Stimulated activated CD4-positive, alpha-beta T cell treated with anti-CD3 and anti-CD28 coated beads, Interleukin-1b, Interleukin-23, amount 100 ng/mL, for 48 hours (primary cell): ENCODE measurements at regions not wholly inside any gene's neighbourhood (a gene's known extent, or its start where the extent isn't known, plus 50 kb on each side); places are given as distances from the start of the nearest gene placed in this dataset.
"Not testable (repeated sequence)": the region's sequence is repeated elsewhere in the genome, so short reads cannot be mapped to it uniquely, and the experiment has no call there.

ENCODE experiments used
- DNase-seq: peaks from one replicate; pipeline ENCODE4 v3.0.0-alpha.2; 2020

DNA sequence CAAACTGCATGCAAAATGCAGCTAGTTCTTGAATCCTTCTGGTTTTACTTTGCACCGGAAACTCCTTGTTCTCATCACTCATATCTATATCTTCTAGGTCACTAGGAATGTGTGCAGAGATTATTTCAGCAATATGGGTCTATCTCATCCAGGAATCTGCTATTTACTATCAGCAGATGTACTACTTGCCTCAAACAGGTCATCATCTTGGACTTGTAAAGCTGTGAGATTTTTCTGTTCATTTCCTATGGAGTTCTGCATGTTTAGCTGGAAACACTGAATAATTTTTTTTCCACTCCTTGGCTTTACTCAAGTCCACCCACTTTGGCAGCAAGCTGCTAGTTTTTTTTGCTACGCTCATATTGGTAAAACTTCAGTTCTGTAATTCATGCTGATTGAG lies 334.8 kb downstream of the RPIA start:
- DNase-seq, result not testable (repeated sequence)

DNA sequence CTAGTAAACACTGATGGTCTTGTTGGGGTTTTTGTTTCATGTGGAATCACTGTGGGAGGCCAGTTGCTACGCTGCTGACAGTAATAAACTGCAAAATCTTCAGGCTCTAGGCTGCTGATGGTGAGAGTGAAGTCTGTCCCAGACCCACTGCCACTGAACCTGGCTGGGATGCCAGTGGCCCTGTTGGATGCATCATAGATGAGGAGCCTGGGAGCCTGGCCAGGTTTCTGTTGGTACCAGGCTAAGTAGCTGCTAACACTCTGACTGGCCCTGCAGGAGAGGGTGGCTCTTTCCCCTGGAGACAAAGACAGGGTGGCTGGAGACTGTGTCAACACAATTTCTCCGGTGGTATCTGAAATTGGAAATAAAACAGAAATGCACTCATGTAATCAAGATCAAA lies 335.6 kb downstream of the RPIA start:
- DNase-seq, result not testable (repeated sequence)

DNA sequence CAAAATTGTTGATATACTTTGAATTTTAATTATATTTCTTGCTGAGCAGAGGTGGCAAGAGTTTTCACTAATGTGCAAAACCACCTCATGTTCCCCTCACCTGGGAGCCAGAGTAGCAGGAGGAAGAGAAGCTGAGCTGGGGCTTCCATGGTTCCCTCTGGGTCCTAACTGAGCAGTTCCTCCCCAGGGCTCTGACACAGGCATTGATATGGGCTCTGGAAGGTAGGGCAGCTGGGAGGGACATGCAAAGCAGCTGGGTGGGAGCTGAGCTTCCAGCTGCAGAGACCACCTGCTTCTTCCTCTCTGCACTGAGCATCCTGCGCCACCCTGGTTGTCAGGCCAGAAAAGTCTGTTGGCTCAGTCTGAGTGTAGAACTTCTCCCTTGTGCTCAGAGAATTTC lies 336.1 kb downstream of the RPIA start:
- DNase-seq, result not testable (repeated sequence)

DNA sequence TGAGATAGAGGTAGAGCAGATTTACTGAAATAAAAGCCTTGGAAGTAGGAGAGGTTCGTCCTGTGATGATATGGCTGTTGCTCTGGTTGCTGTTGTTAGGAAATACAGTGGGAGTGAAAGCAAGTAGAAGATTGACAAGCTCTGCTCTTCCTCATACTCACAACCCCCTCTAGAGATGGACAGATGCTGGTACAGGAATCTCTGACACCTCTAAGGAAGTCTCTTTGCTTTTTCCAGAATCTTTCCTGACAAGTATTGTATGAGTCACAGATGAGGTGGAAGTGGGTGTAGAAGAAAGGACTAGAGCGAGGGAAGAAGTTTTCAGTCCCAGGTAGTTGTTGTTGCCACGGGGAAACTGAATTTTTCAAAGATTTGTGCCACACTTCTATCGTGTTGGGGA lies 337.8 kb downstream of the RPIA start:
- not testable (repeated sequence) for DNase-seq

DNA sequence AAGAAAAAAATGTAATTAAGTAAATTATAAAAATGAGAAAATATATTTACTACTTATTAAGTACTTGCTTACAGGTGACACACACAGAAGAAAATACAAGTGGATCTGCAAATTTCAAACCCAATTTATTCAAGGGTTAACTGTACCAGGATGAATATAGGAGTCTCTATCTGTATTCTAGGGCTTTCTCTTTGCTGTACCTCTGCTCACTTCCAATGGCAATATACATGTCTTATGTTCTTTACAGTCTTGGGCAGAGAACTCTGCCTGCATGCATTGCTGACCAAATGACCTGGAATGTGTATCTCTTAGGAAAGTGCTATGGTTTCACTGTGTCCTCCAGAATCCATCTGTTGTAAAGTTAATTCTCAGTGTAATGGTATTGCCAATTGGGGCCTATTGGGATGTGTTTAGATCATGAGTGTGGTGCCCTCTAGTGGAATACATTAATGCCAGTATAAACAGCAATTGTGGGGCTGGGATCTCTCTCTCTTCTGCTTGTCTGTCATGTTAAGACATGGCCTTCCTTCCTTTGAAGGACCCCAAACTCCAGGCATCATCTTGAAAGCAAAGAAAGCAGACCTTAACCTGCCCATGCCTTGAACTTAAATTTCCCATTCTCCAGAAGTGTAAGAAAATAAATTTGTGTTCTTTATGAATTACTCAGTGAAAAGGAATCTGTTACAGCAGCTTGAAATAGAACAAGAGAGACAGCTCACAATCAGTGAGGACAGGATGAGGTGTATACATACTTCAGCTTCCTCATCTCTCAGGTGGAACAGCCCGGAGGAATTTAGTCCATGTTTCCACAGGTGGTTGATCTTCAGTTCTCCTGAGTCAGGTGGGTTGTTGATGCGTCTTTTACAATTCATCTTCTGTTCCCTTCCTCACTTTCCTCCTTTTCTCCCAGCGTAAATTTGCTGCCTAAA lies 356.9 kb downstream of the RPIA start:
- DNase-seq, result not testable (repeated sequence)

DNA sequence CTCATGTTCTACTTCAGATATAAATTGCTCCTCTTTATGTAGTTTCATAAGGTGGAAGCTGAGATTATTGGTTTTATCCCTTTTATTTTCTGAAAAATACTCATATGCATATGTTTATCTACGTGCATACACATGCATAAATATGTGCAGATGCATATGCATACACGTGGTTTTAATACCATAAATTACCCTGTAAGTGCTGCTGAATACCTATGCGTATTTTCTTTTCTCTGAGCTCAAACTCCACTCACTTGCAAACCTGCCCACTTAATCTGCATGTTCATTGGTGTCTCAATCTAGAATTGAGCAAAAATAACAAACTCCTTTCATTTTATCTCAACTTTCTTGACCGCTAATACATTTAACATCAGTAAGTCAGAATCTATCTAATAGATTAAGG lies 367.1 kb downstream of the RPIA start:
- DNase-seq, result not testable (repeated sequence)

DNA sequence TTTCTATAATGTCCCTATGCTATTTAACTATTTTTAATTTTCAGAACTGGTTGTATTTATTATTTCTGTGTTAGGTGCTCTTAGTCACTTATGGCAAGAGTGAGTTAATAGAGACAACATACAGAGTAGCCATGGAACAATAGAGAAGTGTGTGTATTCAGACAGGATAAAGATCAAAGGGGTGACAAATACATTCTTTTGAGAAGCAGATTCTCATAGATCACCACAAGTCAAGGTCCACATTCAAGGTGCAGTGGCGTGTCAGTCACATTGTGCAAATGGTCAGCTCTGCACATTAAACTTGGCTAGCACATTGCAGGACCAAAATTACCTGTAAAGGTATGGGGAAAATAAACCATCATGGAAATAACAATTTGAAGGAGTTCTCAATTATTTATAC lies 369.7 kb downstream of the RPIA start:
- DNase-seq, result not testable (repeated sequence)

DNA sequence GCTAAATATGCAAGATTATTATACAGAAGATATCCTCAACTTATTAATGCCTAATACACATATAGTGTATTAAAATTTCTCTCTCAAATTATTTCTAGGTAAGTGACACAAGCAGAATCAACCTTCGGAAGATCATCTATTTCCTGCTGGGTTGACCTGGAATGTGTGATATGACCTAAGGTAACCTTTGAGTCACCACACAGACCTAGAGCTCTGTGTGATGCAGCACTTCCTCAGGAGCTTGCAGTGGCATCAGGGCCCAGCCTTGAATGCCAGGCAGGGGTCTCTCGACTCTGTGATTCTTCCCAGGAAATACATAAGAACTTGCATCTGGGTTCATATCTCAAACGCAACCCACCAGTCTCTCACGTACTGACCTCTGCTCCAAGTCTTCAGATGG lies 385.3 kb downstream of the RPIA start:
- DNase-seq, result not testable (repeated sequence)

DNA sequence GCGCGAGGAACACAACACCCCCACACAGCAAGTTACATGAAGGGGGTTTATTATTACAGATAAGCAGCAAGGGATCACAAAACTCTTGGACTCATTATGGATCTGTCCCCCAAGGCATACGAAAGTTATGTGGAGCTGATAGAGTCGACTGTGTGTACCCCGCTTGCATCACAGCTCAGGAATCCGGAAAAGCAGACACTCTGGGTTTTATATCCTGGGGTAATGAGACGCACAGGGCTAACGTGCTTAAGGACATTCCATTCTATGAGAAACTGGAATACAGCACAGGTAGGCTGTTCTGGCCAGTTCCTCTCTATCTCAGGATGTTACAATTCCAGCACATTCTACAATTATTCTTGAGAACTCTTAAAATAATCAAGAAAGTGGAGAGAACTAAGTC lies 401.4 kb downstream of the RPIA start:
- DNase-seq, result not testable (repeated sequence)

DNA sequence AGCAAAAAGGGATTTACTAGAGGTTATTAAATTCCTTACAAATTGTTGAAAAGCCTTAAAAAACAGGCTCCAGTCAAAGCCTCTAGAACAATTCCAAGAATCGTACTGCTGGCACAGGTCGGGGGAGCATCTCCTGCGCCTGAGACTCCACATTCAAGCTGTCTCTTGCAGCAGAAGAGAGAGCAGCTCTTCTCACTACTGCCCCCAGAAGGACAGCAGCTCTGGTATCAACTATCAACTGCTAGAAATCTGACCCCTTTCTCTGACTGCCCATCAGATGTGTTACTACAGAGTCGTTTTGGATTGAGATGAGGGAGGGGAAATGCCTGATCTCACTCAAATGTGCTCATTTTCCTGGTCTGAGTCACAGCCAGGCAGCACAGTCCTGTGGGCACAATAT lies 403.6 kb downstream of the RPIA start:
- not testable (repeated sequence) for DNase-seq

DNA sequence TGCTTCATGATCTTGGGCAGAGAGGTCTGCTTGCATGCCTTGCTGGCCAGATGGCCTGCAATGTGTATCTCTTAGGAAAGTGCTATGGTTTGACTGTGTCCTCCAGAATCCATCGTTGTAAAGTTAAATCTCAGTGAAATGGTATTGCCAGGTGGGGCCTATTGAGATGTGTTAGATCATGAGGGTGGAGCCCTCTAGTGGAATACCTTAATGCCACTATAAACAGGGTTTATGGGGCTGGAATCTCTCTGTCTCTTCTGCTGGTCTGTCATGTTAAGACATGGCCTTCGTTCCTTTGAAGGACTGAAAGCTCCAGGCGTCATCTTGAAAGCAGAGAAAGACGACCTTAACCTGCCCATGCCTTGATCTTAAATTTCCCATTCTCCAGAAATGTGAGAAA lies 411.1 kb downstream of the RPIA start:
- not testable (repeated sequence) for DNase-seq

DNA sequence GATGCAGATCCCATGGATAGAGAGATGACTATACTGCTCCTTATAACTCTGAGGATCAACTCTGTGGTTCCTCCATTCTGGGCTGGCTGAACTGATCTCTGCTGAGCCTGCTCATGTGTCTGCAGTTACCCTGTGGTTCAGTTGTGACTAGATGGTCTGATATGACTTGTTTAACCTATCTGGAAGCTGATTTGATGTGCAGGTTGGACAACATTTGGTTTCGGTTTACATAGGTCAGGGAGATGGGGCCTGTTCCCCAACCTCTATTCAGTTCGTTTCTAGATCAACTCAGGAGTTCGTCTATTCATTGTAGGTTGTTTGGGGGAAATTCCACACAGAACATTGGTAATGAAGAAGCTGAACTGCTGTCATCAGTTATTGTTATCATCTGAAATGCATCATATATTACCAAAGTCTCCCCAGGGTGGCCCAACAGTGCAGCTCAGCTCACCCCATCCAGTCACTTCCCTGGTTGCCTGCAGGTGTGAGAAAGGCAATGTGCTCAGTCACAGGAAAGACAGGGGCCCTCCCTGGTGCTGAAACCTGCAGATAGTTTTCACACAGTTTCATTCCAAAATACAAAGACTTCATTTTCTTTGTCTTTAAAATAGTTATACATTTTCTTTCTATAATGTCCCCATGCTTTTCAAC lies 415.0 kb downstream of the RPIA start:
- not testable (repeated sequence) for DNase-seq

DNA sequence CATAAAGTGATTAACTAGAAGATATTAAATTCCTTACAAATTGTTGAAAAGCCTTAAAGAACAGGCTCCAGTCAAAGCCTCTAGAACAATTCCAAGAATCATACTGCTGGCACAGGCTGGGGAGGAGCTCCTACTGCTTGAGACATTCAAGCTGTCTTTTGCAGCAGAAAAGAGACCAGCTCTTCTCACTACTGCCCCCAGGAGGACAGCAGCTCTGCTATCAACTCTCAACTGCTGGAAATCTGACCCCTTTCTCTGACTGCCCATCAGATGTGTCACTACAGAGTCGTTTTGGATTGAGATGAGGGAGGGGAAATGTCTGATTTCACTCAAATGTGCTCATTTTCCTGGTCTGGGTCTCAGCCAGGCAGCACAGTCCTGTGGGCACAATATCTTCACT lies 421.0 kb downstream of the RPIA start:
- not testable (repeated sequence) for DNase-seq

DNA sequence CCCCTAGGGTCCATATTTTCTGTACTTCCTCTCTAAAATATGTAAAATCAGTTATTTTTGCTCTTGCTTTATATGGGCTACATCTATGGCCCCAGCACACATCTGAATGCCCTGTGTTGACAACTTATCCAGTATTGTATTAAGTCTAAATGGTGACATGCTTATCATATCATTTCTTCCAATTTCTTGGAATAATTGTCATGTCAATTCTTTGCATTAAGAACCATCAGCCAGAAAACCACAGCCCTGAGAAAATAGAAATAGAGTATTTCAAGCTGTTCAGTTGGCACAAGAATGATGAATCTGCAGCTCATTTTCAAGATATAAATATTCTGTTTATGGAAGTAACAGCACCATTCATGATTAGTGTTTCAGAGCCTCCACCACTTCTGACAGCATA lies 421.8 kb downstream of the RPIA start:
- not testable (repeated sequence) for DNase-seq

DNA sequence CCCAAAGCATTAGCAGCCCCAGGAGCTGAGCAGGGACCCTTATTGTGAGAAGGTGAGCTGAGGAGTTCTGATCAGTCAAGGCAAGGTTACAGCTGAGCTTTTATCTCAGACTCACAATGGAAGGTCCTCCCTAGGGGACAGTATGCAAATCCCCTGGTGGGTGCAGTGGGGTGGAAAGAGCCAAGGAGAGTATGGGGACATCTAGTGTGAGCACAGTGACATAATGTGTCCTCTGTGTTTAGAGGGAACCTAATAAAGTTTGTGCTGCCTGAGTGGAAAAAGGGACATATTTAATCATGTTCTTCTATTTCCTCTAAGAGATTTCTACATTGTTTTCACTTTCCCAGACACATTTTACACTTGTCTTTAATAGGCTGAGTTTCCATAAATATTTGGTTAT lies 438.0 kb downstream of the RPIA start:
- DNase-seq, result not testable (repeated sequence)

DNA sequence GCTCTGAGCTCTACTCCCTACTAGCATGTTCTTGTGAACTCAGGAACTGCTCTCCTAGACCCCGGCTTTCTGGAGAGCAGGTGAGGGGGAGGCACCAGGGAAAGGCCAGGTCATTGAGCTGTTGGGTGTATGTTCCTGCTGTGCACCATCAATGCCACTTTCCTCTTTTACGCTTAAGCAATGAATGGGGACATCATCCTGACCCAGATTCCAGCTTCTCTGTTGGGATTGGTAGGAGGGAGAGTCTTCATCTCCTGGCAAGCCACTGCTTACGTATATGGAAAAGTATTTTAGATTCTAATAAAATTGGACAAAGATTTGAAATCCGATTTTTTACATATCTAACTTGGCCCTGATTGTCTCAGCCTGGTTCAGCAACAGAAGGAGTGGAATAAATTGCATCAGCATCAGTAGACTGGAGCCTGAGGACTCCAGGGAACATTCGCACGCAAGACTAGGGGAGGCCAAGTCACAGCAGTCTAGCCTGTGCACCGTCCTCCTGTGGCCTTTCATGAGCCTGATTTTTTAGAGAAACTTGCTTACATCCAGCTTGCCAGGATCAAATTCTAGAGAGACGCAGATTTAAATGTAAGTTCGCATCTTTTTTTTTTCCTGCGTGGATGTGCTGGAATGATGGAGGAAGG lies 439.3 kb downstream of the RPIA start:
- DNase-seq, result not testable (repeated sequence)

DNA sequence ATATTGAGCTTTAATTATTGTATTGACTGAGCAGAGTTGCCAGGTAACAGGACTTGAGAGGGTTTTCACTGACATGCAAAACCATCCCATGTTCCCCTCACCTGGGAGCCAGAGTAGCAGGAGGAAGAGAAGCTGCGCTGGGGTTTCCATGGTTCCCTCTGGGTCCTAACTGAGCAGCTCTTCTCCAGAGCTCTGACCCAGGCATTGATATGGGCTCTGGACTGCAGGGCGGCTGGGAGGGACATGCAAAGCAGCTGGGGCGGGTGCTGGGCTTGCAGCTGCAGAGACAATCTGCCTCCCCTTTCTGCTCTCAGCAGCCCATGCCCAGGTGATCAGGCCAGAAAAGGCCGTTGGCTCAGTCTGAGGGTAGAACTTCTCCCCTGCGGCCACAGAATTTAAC lies 451.5 kb downstream of the RPIA start:
- DNase-seq, result not testable (repeated sequence)

DNA sequence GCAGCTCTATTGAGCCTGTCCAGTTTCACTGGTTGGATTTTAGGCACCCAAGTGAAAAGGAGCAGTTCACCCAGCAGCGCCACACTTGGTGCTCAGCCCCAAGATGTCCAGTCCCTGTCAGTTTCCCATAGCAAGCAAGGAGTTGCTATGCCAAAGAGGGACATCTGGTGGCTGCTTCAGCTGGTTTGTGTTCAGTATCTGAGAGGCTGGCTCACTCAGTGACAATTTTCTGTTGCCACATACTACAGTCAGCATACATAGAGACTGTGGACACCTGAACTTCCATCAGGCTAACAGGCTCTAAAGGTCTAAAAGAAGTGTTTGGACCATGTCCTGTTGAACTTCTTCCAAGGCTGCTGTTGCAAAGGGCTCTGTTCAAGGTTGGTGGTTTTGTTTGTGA lies 453.9 kb downstream of the RPIA start:
- not testable (repeated sequence) for DNase-seq

DNA sequence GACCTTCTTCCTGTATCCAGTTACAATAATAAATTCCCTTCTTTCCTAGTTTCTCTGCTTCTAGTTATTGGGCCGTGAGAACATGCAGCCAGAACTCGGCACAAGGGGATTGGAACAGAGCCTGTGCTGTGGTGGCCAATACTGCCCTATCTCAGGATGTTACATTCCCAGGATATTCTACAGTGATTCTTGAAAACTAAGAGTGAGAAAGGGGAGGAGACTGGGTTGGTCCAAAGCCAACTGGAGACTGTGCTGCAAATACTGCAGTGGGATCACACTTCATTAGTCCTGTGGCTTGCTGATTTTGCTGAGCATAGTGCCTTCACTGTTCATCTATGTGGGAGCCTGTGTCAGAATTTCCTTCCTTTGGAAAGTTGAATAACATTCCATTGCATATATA lies 456.8 kb downstream of the RPIA start:
- DNase-seq, result not testable (repeated sequence)

DNA sequence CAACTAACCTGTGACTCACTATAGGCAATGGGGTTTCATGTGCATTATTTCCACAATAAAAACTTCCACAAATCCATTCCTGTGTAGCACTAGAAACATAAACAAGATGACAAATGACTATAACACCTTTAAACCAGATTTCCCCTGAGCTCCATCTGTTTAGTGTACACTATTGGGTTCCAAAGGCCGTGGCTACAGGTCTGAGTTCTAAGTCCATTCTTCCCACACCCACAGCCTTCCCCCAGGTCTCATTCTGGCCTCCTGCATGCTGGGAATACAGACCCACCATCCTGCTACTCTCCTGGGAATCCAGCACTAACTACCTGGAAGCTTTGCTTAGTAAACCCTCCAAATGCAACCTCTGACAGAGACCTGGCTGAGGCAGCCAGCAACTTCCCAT lies 460.2 kb downstream of the RPIA start:
- DNase-seq, result not testable (repeated sequence)

DNA sequence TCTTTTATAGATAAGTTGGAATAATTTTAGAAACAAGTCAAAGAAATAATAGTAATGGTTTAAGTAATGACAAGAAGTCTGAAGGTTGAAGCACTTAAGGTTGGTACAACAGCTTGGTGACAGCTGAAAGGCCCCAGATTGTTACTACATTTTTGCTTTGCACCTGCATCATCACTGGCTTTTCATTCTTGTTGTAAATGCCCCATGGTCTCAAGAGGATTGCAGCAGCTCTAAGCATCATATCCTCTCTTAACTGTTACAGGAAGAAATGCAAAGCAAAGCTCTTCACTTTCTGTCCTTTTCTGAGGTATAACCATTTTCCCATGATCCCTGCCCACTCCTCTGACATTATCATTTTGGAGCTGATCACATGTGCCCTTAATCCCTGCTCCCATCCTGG lies 461.0 kb downstream of the RPIA start:
- not testable (repeated sequence) for DNase-seq

DNA sequence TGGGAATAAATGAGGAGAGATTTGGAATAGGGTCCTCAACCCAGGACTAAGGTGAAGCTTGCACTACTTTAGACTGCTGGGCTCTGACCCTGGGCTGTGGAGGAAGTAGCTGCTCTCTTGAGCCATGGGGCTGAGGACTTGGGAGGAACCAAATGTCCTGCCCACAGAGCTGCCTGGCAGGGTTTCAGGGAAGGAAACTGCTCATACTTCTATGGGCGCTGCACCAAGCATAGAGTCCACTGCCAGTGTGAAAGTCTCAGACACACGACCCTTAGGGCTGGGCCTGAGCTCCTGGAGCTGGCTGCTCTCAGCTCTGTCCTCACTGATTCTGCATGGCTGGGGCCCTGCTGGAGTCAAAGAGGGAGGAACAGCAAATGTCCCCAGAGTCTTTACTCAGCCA lies 461.7 kb downstream of the RPIA start:
- DNase-seq, result not testable (repeated sequence)

DNA sequence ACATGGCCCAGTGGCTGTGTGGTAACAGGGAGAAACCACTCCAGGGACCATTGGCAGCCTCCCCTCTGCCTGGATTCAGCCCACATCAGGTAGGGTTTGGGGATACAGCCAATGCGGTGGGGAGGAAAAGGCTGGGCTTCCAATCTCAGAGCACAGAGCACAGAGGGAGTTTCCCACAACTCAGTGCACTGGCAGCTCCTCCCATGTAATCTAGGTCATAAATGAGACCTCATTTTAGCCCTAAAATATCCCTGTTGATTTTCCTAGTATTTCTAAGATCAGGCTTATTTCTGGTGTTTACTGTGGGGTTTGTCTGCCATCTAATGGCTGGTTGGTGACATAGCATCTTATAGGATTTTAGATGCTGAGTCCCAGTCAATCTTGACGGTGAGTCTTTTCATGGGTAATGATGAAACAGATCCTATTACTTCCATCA lies 462.8 kb downstream of the RPIA start:
- not testable (repeated sequence) for DNase-seq

DNA sequence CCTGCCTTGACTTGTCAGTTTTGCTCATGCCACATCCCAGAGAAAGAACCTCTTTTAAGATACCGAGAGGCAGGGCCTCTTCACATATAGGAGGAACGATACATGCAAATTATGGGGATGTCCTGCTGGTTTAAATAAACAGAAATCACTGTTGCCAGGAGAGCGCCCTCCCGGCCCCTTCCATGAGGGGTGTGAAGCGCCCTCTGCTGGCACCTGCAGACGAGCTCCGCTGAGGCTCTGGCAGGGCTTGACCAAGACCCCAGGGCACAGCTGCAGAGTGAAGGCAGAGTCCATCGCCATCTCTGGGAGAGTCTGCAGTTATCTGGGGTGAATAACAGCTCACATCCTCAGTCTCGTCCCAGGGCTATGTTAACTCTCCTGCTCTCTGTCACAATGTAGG lies 468.8 kb downstream of the RPIA start:
- DNase-seq, result not testable (repeated sequence)
